ENCODE measurements at regions not wholly inside any gene's neighbourhood (a gene's known extent, or its start where the extent isn't known, plus 50 kb on each side); places are given as distances from the start of the nearest gene placed in this dataset.
A peak's percentile ranks its signal among the peaks of the same experiment; 100 is the strongest.
"Not testable (repeated sequence)": the region's sequence is repeated elsewhere in the genome, so short reads cannot be mapped to it uniquely, and the experiment has no call there.

- H2AFZ ChIP-seq: no peak overlapping the region
- WGBS (ENCODE audit: low lambda C conversion rate, missing lambda C conversion rate): 41% methylated on average over 2 of the region's 2 CpGs
- H4K20me1 ChIP-seq (ENCODE audit: insufficient read depth, poor library complexity, severe bottlenecking): no peaks in the 10 kb centered on the region
- no peak for TF ChIP-seq EZH2phosphoT487 (IDR thresholded peaks at IDR 0.05; ENCODE audit: low read depth, severe bottlenecking, unreplicated experiment)
- TF ChIP-seq EZH2 (IDR thresholded peaks at IDR 0.05; ENCODE audit: borderline replicate concordance): no peak
- TF ChIP-seq CTCF (IDR thresholded peaks at IDR 0.05; ENCODE audit: poor library complexity): no peak
- H3K4me2 ChIP-seq: no peak overlapping the region
- H3K36me3 ChIP-seq (replicated peaks; ENCODE audit: insufficient read depth, low read depth): no peaks in the 10 kb centered on the region
- H3K9me2 ChIP-seq (replicated peaks; ENCODE audit: insufficient read depth): peaks cover 3% of the 10 kb centered on the region
- no peaks in the 10 kb centered on the region for H3K9me3 ChIP-seq (ENCODE audit: low read depth)
- H3K4me1 ChIP-seq (ENCODE audit: insufficient read depth): no peaks in the 10 kb centered on the region
- no peak for DNase-seq (ENCODE audit: low spot score)
- H3K27me3 ChIP-seq: peaks cover 3% of the 10 kb centered on the region
- no peak overlapping the region for H3K4me3 ChIP-seq
- H3K79me2 ChIP-seq: no peaks in the 10 kb centered on the region
- H3K27ac ChIP-seq: no peak overlapping the region
Measured at GRCh38 chr2:81395746-81396145, 1091.2 kb upstream of the LRRTM1 start.

GRCh38 chr2:81389203-81389602 is 1084.7 kb upstream of the LRRTM1 start:
- DNase-seq (ENCODE audit: low spot score): no peak
- H2AFZ ChIP-seq: no peak overlapping the region
- TF ChIP-seq CTCF (IDR thresholded peaks at IDR 0.05; ENCODE audit: poor library complexity) (peak; percentile 17), EZH2phosphoT487 (IDR thresholded peaks at IDR 0.05; ENCODE audit: low read depth, severe bottlenecking, unreplicated experiment) (no peak), EZH2 (IDR thresholded peaks at IDR 0.05; ENCODE audit: borderline replicate concordance) (no peak)
- H3K9me3 ChIP-seq (ENCODE audit: low read depth): no peaks in the 10 kb centered on the region
- H3K36me3 ChIP-seq (replicated peaks; ENCODE audit: insufficient read depth, low read depth): no peaks in the 10 kb centered on the region
- H3K79me2 ChIP-seq: no peaks in the 10 kb centered on the region
- H3K27me3 ChIP-seq: no peaks in the 10 kb centered on the region
- no peaks in the 10 kb centered on the region for H4K20me1 ChIP-seq (ENCODE audit: insufficient read depth, poor library complexity, severe bottlenecking)
- no peak overlapping the region for H3K4me2 ChIP-seq
- H3K4me1 ChIP-seq (ENCODE audit: insufficient read depth): no peaks in the 10 kb centered on the region
- H3K27ac ChIP-seq: no peak overlapping the region
- 87% methylated on average over 3 of the region's 3 CpGs for WGBS (ENCODE audit: low lambda C conversion rate, missing lambda C conversion rate)
- no peak overlapping the region for H3K4me3 ChIP-seq
- H3K9me2 ChIP-seq (replicated peaks; ENCODE audit: insufficient read depth): peaks cover 3% of the 10 kb centered on the region

GRCh38 chr2:81363800-81364199 is 1059.2 kb upstream of the LRRTM1 start:
- Histone ChIP-seq H3K9me2 (replicated peaks; ENCODE audit: insufficient read depth) (no peaks in the 10 kb centered on the region), H2AFZ (no peak overlapping the region), H3K27ac (no peak overlapping the region), H3K27me3 (no peaks in the 10 kb centered on the region), H3K4me3 (no peak overlapping the region), H3K4me2 (no peak overlapping the region), H3K4me1 (ENCODE audit: insufficient read depth) (no peaks in the 10 kb centered on the region), H3K9me3 (ENCODE audit: low read depth) (no peaks in the 10 kb centered on the region), H3K79me2 (no peaks in the 10 kb centered on the region), H4K20me1 (ENCODE audit: insufficient read depth, poor library complexity, severe bottlenecking) (no peaks in the 10 kb centered on the region), H3K36me3 (replicated peaks; ENCODE audit: insufficient read depth, low read depth) (no peaks in the 10 kb centered on the region)
- TF ChIP-seq CTCF (IDR thresholded peaks at IDR 0.05; ENCODE audit: poor library complexity): no peak
- no peak for TF ChIP-seq EZH2 (IDR thresholded peaks at IDR 0.05; ENCODE audit: borderline replicate concordance)
- TF ChIP-seq EZH2phosphoT487 (IDR thresholded peaks at IDR 0.05; ENCODE audit: low read depth, severe bottlenecking, unreplicated experiment): no peak
- DNase-seq (ENCODE audit: low spot score): no peak

GRCh38 chr2:81362468-81362867 is 1057.9 kb upstream of the LRRTM1 start:
- 91% methylated on average over 11 of the region's 11 CpGs for WGBS (ENCODE audit: low lambda C conversion rate, missing lambda C conversion rate)
- not testable (repeated sequence) for H3K4me2 ChIP-seq; H3K4me3 ChIP-seq; H2AFZ ChIP-seq; H3K27ac ChIP-seq; H3K27me3 ChIP-seq; DNase-seq (ENCODE audit: low spot score); H3K4me1 ChIP-seq (ENCODE audit: insufficient read depth); H4K20me1 ChIP-seq (ENCODE audit: insufficient read depth, poor library complexity, severe bottlenecking); H3K9me3 ChIP-seq (ENCODE audit: low read depth); H3K79me2 ChIP-seq; H3K36me3 ChIP-seq (replicated peaks; ENCODE audit: insufficient read depth, low read depth); H3K9me2 ChIP-seq (replicated peaks; ENCODE audit: insufficient read depth)
